Stimulated activated CD8-positive, alpha-beta memory T cell treated with anti-CD3 and anti-CD28 coated beads, Interleukin-7, amount 100 ng/mL, for 24 hours (primary cell): ENCODE measurements at regions not wholly inside any gene's neighbourhood (a gene's known extent, or its start where the extent isn't known, plus 50 kb on each side); places are given as distances from the start of the nearest gene placed in this dataset.
"Not testable (repeated sequence)": the region's sequence is repeated elsewhere in the genome, so short reads cannot be mapped to it uniquely, and the experiment has no call there.

ENCODE experiments used
- DNase-seq: peaks from one replicate; pipeline ENCODE4 v3.0.0-alpha.2; 2020; ENCODE audit warnings: low read depth

DNA sequence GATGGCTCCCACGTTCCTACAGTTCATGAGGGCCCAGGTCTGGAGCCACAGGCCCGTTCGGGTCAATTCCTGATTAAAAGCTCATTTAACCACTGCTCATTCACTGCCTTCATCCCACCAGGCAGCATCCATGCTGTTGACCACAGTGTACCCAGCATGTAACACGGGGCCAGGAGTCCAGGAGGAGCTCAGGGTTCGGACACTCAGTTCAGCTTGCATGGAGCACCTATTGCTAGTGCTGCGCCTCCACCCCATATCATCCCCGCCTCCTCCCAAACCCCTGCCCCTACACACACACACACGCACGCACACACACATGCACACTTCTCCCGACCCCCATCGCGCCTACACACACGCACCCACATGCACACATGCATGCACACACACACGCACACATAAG is 72.9 kb upstream of the SNTG2 start:
- DNase-seq = no peak

- DNase-seq = no peak
These were observed 74.7 kb upstream of the SNTG2 start for GRCh38 chr2:875687-876615.

DNA sequence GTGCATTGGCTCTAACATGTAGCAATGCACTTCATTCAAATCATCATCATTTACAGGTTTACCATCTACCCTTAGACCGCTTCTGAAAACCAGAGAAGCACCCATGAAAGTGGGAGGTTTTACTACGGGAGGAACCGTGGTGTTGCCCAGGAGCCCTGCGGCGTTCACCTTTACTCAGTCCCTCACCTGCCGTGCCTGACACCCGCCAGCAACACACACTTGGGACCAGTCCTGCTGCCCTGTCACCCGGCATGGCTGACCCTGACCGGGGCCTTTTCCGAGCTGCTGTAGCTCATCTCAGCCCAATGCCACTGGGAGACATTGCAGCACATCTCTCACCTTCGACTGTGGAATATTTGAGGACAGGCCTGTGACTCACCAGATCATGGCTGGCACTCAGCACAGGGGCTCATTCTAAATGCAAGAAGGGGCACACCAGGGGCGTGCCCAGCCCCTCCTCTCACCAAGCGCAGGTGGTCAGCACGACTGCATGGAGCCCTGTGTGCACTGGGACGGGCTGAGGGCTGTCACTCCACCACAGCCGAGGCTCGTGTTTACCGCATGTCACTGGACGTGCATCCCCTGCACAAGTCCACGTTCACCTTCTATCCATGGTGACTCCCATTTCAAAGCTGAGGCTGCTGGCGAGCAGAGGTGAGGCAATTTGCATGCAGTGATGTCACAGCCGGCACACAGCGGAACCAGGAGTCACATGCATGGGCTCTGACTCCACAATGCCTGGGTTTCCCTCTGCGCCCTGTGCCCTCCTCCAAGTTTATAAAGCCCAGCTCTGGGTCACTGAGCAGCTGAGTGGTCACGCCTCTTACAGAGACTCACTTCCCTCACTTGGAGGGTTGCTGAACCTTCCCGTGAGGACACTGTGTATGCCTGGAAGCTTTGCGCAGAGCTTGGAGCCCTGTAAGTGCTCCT is 76.7 kb upstream of the SNTG2 start:
- no peak for DNase-seq

- DNase-seq = no peak
These were observed 77.6 kb upstream of the SNTG2 start for GRCh38 chr2:873027-873426.

DNA sequence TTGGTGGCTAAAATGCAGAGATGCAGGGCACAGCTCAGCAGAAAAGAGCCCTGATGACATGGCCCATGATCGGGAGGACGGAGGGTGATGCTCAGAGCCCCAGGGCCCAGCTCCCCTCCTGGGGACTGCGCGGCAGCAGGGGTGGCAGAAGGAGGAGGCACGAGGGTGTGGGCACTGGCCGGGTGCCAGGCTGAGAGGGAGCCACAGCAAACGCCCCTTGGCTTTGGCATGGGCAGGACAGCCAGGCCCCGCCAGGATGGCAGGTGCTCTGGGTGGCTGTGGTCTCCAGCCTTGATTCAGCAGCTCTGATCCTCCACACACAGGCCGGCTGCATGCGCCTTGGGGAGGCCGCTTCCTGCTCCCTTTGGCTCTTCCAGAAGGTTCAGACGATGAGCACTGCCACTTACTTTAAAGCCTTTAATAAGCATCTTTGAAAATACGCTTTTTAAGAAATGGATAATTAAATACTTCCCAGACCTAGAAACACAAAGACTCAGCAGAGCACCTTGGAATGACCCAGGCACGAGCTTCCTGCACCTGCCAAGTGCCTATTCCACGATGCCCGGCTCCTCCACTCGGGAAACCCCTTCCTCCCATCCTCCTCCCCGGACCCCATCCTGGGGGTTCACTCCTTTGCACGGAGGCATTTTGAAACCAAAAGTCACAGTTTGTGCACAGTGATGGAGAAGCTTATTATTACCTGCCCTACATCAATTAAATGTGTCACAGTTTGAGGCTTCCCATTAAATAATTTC is 78.5 kb upstream of the SNTG2 start:
- no peak for DNase-seq

- no peak for DNase-seq
These were observed 79.4 kb upstream of the SNTG2 start for GRCh38 chr2:871175-871727.

GRCh38 chr2:870426-870825 is 80.2 kb upstream of the SNTG2 start:
- DNase-seq = no peak

DNA sequence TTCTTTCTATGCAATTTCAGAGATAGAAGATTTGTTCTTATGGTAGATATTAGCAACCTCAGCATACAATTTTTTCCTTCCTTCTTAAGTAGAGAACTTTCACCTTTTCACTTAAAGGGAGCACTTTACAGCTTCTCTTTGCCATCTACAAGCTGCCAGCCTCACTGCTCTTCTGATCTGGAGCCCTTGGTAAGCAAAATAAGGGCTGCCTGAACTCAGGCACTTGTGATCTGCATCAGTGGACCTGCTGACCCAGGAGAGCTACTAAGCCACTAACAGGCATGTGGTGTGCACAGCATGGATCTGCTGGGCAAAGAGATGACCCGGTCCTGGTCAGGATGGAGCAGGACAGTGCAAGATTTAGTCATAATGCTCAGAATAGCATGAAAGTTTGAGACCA is 80.8 kb upstream of the SNTG2 start:
- no peak for DNase-seq

DNA sequence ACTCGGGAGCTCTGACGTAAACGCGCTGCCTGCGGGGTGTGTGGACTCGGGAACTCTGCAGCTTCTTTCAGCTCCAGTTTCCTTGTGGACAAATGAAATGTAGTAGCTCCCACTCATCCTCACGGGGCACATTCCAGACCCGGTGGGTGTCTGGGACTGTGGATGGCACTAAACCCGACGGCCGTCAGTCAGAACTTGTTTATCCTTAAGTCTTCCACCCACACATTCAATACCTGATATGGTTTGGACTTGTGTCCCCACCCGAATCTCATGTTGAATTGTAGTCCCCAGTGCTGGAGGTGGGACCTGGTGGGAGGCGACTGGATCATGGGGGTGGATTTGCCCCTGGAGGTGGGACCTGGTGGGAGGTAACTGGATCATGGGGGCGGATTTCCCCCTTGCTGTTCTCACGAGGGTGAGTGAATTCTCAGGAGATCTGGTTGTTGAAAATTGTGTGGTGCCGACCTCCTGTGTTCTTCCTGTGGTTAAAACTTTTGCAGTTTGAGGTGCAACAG is 81.2 kb upstream of the SNTG2 start:
- DNase-seq = no peak

DNA sequence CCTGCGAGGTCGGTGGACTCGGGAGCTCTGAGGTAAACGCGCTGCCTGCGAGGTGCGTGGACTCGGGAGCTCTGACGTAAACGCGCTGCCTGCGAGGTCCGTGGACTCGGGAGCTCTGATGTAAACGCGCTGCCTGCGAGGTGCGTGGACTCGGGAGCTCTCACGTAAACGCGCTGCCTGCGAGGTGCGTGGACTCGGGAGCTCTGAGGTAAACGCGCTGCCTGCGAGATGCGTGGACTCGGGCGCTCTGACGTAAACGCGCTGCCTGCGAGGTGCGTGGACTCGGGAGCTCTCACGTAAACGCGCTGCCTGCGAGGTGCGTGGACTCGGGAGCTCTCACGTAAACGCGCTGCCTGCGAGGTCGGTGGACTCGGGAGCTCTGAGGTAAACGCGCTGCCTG is 81.8 kb upstream of the SNTG2 start:
- not testable (repeated sequence) for DNase-seq

DNA sequence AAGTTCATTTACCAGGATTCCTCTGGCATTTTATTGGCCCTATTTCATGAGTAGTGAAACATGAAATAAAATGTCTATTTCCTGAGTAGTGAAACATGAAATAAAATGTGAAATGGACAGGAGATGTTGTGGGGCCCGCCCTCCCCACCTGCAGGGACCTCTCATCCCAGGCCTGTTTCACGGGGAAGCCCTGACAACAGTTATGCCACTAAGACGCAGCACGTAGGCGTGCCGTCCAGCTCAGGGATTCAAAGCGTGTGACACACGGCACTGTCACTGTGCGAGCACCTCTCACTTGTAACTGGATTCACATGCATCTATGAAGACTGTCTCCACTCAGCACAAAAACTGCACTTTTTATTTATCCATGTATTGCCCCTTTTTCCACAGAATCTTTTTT is 83.4 kb upstream of the SNTG2 start:
- no peak for DNase-seq

GRCh38 chr2:866887-867286 is 83.8 kb upstream of the SNTG2 start:
- no peak for DNase-seq

- no peak for DNase-seq
These were observed 84.5 kb upstream of the SNTG2 start for GRCh38 chr2:866009-866680.

DNA sequence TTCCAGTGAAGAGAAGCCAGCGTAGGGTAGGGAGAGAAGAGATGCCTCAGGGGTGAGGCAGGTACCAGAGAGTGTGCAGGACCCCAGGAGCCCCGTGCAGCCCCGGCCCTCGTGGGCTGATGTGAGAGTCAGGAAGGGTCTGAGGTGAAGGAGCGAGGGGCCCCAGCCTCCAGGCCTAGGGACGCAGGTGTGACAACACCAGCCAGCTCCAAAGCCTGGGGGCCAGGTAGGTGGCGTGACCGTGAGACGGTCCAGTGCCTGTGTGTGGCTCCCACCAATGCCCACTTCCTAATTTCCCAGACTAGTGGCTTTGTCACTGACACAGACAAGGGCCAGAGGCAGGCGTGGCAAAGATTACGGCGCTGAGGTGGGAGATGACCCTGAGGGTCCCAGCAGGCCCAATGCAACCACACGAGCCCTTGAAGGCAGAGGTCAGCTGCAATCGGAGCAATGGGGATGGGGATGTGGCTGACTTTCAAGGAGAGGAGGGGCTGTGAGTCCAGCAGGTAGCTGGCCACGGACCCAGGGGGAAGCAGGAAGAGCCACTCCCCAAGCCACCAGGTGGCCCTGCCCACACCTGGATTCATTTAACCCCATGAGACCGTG is 86.0 kb upstream of the SNTG2 start:
- DNase-seq = no peak

- no peak for DNase-seq
These were observed 86.8 kb upstream of the SNTG2 start for GRCh38 chr2:863732-864450.

DNA sequence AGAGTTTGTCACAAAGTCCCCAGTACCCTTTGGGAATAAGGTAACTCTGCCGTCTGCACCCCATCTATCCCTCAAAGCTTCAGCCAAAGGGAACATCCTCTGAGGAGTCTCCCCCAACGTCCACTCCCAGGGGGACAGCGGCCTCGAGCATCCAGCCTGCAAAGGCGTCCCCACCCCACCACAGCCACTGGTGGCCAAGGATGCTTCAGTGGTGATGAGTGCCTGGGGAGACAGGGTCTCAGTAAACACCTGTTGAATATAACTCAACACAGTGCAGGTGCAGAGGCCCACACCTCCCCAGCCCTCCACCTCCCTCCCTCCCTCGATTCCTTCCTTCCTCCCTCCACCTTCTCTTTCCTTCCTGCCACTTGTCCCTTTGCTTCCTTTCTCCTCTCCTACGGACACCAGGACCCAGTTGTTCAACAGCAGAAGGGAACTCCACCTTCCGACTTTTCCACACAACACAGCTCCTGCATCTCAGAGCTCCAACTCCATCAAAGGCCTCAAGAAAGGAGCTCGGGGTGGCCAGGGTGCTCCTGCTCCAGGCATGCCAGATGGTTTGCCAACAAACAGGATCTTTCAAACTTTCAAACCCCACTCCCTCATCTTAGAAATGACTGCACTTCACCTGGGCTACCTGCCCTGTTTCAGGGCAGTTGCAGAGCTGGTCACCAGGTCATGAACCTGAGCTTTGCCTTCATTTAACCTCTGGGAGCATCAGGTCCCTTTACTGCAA is 87.8 kb upstream of the SNTG2 start:
- no peak for DNase-seq

- no peak for DNase-seq
These were observed 88.3 kb upstream of the SNTG2 start for GRCh38 chr2:862355-862687.

GRCh38 chr2:861655-862354 is 88.8 kb upstream of the SNTG2 start:
- DNase-seq = no peak
